ENCODE measurements at regions not wholly inside any gene's neighbourhood (a gene's known extent, or its start where the extent isn't known, plus 50 kb on each side); places are given as distances from the start of the nearest gene placed in this dataset.

DNA sequence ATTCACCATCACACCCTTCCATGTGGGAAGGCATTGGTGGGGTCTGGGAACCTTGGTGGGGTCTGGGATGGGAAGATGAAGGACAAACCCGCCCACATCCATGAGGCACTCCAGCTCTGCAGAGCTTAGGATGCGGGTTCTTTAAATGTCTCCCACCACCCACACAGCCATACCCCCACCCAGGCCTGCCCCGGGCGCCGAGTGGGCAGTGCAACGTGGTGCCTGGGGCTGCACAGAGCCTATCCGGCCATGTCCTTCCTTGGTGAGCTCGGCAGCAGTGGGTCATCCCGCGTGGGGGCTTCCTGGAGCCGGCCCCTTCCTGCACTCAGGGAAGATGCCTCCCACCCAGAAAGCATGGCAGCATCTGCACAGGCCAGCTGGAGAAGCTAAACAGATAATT, 163.5 kb upstream of the TCERG1L start:
- intact Hi-C loops (cut with DNase I; ENCODE audit: low total_unique reads): no loop called here

DNA sequence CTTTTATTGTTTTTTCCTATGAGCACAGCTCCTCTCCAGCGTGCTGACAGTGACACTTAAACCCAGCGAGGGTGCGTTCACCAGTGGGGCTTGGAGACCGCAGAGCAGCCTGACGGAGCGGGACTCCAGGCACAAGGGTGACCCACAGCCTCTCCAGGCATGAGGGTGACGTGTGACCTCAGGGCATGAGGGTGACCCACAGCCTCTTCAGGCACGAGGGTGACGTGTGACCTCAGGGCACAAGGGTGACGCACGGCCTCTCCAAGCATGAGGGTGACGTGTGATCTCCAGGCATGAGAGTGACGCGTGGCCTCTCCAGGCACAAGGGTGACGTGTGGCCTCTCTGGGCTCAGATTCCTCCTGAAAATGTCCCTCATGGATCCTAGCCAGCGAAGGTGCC, 164.3 kb upstream of the TCERG1L start:
- DNase-seq (ENCODE audit: low spot score in 2 of 2): no peak
- TF ChIP-seq POLR2AphosphoS5 (IDR thresholded peaks at IDR 0.05): no peak
- TF ChIP-seq, protein P1, sequence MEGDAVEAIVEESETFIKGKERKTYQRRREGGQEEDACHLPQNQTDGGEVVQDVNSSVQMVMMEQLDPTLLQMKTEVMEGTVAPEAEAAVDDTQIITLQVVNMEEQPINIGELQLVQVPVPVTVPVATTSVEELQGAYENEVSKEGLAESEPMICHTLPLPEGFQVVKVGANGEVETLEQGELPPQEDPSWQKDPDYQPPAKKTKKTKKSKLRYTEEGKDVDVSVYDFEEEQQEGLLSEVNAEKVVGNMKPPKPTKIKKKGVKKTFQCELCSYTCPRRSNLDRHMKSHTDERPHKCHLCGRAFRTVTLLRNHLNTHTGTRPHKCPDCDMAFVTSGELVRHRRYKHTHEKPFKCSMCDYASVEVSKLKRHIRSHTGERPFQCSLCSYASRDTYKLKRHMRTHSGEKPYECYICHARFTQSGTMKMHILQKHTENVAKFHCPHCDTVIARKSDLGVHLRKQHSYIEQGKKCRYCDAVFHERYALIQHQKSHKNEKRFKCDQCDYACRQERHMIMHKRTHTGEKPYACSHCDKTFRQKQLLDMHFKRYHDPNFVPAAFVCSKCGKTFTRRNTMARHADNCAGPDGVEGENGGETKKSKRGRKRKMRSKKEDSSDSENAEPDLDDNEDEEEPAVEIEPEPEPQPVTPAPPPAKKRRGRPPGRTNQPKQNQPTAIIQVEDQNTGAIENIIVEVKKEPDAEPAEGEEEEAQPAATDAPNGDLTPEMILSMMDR (IDR thresholded peaks at IDR 0.05): no peak
- TF ChIP-seq POLR2A (IDR thresholded peaks at IDR 0.05): no peak
- intact Hi-C loops (cut with DNase I; ENCODE audit: low total_unique reads): no loop called here

More for the DNA sequence above, 163.5 kb upstream of the TCERG1L start:
- H3K27me3 ChIP-seq: peaks cover 0 to 32% of the 10 kb centered on the region in 2 donors
- TF ChIP-seq POLR2A (IDR thresholded peaks at IDR 0.05): no peak
- TF ChIP-seq, protein P1 (IDR thresholded peaks at IDR 0.05): no peak
- TF ChIP-seq POLR2AphosphoS5 (IDR thresholded peaks at IDR 0.05): no peak
- no peak for DNase-seq (ENCODE audit: low spot score in 2 of 2)
- no peak overlapping the region for H3K27ac ChIP-seq
- no peaks in the 10 kb centered on the region for H3K9me3 ChIP-seq
- no peak overlapping the region for H3K4me3 ChIP-seq
- no peaks in the 10 kb centered on the region for H3K4me1 ChIP-seq
- H3K36me3 ChIP-seq: no peaks in the 10 kb centered on the region

DNA sequence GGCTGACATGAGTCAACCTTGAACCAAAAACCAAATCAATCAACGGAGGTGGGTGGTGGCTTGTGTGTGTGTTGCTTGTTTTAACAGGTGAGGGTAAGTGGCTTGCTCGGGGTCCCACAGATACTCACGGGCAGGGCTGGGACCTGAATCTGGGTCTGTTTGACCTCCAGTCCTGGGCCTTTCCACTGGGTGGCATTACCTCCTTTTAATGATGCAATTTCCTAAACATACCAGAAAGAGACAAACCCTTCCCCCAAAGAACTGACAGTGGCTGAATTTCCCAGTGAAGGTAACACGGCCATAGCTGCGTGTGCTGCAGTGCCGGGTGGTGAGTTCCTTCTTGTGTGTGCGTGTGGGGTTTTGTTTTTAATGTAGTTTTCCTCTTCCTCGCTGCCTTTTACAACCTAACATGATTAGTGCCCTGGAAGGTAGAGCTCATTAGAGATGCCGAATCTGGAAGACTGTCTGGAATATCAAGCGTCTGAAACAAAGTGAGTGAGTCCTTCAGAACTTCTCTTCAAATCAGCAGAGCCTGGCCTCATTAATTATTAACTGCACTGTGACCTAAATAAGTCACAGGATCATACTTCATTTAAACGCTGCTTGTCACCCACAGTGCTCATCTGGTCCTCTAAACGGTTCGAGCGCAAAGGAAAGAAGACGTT, 166.1 kb upstream of the TCERG1L start:
- TF ChIP-seq POLR2AphosphoS5 (IDR thresholded peaks at IDR 0.05) (no peak), POLR2A (IDR thresholded peaks at IDR 0.05) (no peak)
- TF ChIP-seq, protein P1 (IDR thresholded peaks at IDR 0.05): no peak
- H3K4me1 ChIP-seq: no peaks in the 10 kb centered on the region
- H3K9me3 ChIP-seq: no peaks in the 10 kb centered on the region
- intact Hi-C loops (cut with DNase I; ENCODE audit: low total_unique reads): no loop called here
- peaks cover 0 to 36% of the 10 kb centered on the region in 2 donors for H3K27me3 ChIP-seq
- H3K27ac ChIP-seq: no peak overlapping the region
- H3K4me3 ChIP-seq: no peak overlapping the region
- DNase-seq (ENCODE audit: low spot score in 2 of 2): no peak
- H3K36me3 ChIP-seq: no peaks in the 10 kb centered on the region

More for the DNA sequence above, 164.3 kb upstream of the TCERG1L start:
- Histone ChIP-seq H3K9me3 (no peaks in the 10 kb centered on the region), H3K36me3 (no peaks in the 10 kb centered on the region), H3K27me3 (peaks cover 0 to 33% of the 10 kb centered on the region in 2 donors), H3K4me3 (no peak overlapping the region), H3K4me1 (no peaks in the 10 kb centered on the region), H3K27ac (no peak overlapping the region)

DNA sequence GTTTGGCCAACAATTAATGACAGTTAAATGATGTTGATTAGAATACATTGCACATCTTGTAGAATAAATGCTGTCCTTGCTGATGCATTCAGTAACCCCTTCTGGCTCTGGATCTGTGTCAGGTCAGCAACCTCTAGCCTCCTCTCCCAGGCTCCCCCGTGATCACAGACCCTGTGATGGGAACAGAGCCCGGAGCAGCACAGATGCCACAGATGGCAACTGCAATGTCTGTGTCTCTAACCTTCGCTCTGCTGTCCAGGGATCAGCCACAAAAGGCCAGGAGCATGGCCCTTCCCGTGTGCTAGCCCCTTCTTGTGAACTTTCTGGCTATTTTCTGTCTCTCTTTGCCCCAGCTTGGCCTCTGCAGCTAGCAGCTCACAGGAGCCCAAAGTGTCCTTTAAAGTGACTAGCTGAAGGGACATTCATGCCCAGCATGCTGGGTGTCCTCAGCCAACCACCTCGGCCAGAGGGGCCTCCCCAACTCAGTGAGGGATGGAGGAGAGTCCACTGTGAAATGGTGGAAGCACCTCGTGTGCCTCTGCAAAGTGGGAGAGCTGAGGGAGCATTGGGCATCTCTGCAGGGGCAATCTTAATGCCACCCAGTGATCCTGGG, 167.0 kb upstream of the TCERG1L start:
- TF ChIP-seq POLR2AphosphoS5 (IDR thresholded peaks at IDR 0.05): no peak
- no peak for TF ChIP-seq POLR2A (IDR thresholded peaks at IDR 0.05)
- TF ChIP-seq, protein P1 (IDR thresholded peaks at IDR 0.05): no peak
- no peaks in the 10 kb centered on the region for H3K4me1 ChIP-seq
- H3K4me3 ChIP-seq: no peak overlapping the region
- DNase-seq (ENCODE audit: low spot score in 2 of 2): no peak
- H3K27me3 ChIP-seq: peaks cover 0 to 36% of the 10 kb centered on the region in 2 donors
- no peak overlapping the region for H3K27ac ChIP-seq
- intact Hi-C loops (cut with DNase I; ENCODE audit: low total_unique reads): no loop called here
- H3K9me3 ChIP-seq: no peaks in the 10 kb centered on the region
- H3K36me3 ChIP-seq: no peaks in the 10 kb centered on the region

DNA sequence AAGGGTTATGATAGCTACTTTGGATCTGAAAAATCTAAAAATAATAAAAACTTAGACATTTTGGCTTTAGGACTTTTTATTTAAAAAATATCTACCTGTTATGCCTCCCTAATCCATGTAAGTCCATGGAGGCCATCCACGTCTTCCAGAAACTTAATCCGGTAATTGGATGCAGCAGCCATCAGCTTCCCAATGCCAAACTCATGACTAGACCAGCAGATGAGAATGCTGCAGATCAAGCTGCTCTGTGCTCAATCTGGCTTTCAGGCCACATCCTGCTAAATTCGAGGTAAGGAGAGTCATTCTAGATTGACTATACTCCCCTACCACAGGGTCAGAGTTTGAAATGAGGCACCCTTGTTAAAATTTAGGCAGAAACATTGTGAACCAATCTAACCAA, 168.5 kb upstream of the TCERG1L start:
- Histone ChIP-seq H3K27ac (no peak overlapping the region), H3K4me1 (no peaks in the 10 kb centered on the region), H3K9me3 (no peaks in the 10 kb centered on the region), H3K36me3 (no peaks in the 10 kb centered on the region), H3K27me3 (peaks cover 0 to 26% of the 10 kb centered on the region in 2 donors), H3K4me3 (no peak overlapping the region)
- intact Hi-C loops (cut with DNase I; ENCODE audit: low total_unique reads): no loop called here
- TF ChIP-seq, protein P1 (IDR thresholded peaks at IDR 0.05): no peak
- TF ChIP-seq POLR2A (IDR thresholded peaks at IDR 0.05): no peak
- no peak for TF ChIP-seq POLR2AphosphoS5 (IDR thresholded peaks at IDR 0.05)
- no peak for DNase-seq (ENCODE audit: low spot score in 2 of 2)
